ENCODE measurements at regions not wholly inside any gene's neighbourhood (a gene's known extent, or its start where the extent isn't known, plus 50 kb on each side); places are given as distances from the start of the nearest gene placed in this dataset.

- TF ChIP-seq CTCF (IDR thresholded peaks at IDR 0.05), result no peak
- TF ChIP-seq POLR2A (IDR thresholded peaks at IDR 0.05), result no peak
These were observed 1768.0 kb upstream of the PCDH10 start for GRCh38 chr4:131381055-131381454.

All from vagina (tissue), 2 donors.